ENCODE measurements at regions not wholly inside any gene's neighbourhood (a gene's known extent, or its start where the extent isn't known, plus 50 kb on each side); places are given as distances from the start of the nearest gene placed in this dataset.

- Histone ChIP-seq H3K79me2 (ENCODE audit: low read length) (no peaks in the 10 kb centered on the region), H3K4me2 (ENCODE audit: low read length) (no peak overlapping the region), H3K27me3 (ENCODE audit: low read depth, low read length) (no peaks in the 10 kb centered on the region), H3K9me3 (ENCODE audit: insufficient read depth, low read length) (no peaks in the 10 kb centered on the region), H3K27ac (ENCODE audit: low read length) (no peak overlapping the region), H3K4me1 (ENCODE audit: low read length) (peaks cover 3% of the 10 kb centered on the region), H3K36me3 (replicated peaks; ENCODE audit: low read depth, low read length) (no peaks in the 10 kb centered on the region), H3K9ac (ENCODE audit: low read length) (no peak overlapping the region), H4K20me1 (ENCODE audit: insufficient read depth, low read length) (no peaks in the 10 kb centered on the region), H3K4me3 (ENCODE audit: low read length) (no peak overlapping the region), H2AFZ (ENCODE audit: low read depth, low read length) (no peak overlapping the region)
- no peak for TF ChIP-seq EZH2phosphoT487 (IDR thresholded peaks at IDR 0.05; ENCODE audit: low read depth)
- no peak for TF ChIP-seq CTCF (IDR thresholded peaks at IDR 0.05; ENCODE audit: low read depth, low read length)
These were observed 583.3 kb upstream of the CBLB start for GRCh38 chr3:106452096-106452495.

- H4K20me1 ChIP-seq (ENCODE audit: insufficient read depth, low read length): no peaks in the 10 kb centered on the region
- no peak for TF ChIP-seq CTCF (IDR thresholded peaks at IDR 0.05; ENCODE audit: low read depth, low read length)
- no peak for TF ChIP-seq EZH2phosphoT487 (IDR thresholded peaks at IDR 0.05; ENCODE audit: low read depth)
- no peak overlapping the region for H2AFZ ChIP-seq (ENCODE audit: low read depth, low read length)
These were observed 585.7 kb upstream of the CBLB start for GRCh38 chr3:106454497-106454896.

GRCh38 chr3:106457281-106458180 is 588.7 kb upstream of the CBLB start:
- no peaks in the 10 kb centered on the region for H3K9me3 ChIP-seq (ENCODE audit: insufficient read depth, low read length)
- H3K4me2 ChIP-seq (ENCODE audit: low read length): peak overlapping the region; percentile 28; the same call in 1 of the 2 replicates
- H2AFZ ChIP-seq (ENCODE audit: low read depth, low read length): no peak overlapping the region
- H3K4me1 ChIP-seq (ENCODE audit: low read length): peaks cover 11% of the 10 kb centered on the region
- H3K79me2 ChIP-seq (ENCODE audit: low read length): no peaks in the 10 kb centered on the region
- H4K20me1 ChIP-seq (ENCODE audit: insufficient read depth, low read length): no peaks in the 10 kb centered on the region
- no peak for TF ChIP-seq CTCF (IDR thresholded peaks at IDR 0.05; ENCODE audit: low read depth, low read length)
- TF ChIP-seq EZH2phosphoT487 (IDR thresholded peaks at IDR 0.05; ENCODE audit: low read depth): no peak
- no peaks in the 10 kb centered on the region for H3K36me3 ChIP-seq (replicated peaks; ENCODE audit: low read depth, low read length)
- no peak overlapping the region for H3K27ac ChIP-seq (ENCODE audit: low read length)
- no peak overlapping the region for H3K9ac ChIP-seq (ENCODE audit: low read length)
- no peaks in the 10 kb centered on the region for H3K27me3 ChIP-seq (ENCODE audit: low read depth, low read length)
- H3K4me3 ChIP-seq (ENCODE audit: low read length): no peak overlapping the region

More at GRCh38 chr3:106454497-106454896, 585.7 kb upstream of the CBLB start:
- no peak overlapping the region for H3K4me2 ChIP-seq (ENCODE audit: low read length)
- H3K36me3 ChIP-seq (replicated peaks; ENCODE audit: low read depth, low read length): no peaks in the 10 kb centered on the region
- no peaks in the 10 kb centered on the region for H3K79me2 ChIP-seq (ENCODE audit: low read length)
- H3K4me1 ChIP-seq (ENCODE audit: low read length): peaks cover 11% of the 10 kb centered on the region
- H3K27me3 ChIP-seq (ENCODE audit: low read depth, low read length): no peaks in the 10 kb centered on the region
- no peak overlapping the region for H3K4me3 ChIP-seq (ENCODE audit: low read length)
- no peaks in the 10 kb centered on the region for H3K9me3 ChIP-seq (ENCODE audit: insufficient read depth, low read length)
- no peak overlapping the region for H3K27ac ChIP-seq (ENCODE audit: low read length)
- H3K9ac ChIP-seq (ENCODE audit: low read length): no peak overlapping the region

- TF ChIP-seq EZH2phosphoT487 (IDR thresholded peaks at IDR 0.05; ENCODE audit: low read depth) (no peak), CTCF (IDR thresholded peaks at IDR 0.05; ENCODE audit: low read depth, low read length) (no peak)
- H3K9ac ChIP-seq (ENCODE audit: low read length): no peak overlapping the region
- no peak overlapping the region for H3K4me3 ChIP-seq (ENCODE audit: low read length)
- H2AFZ ChIP-seq (ENCODE audit: low read depth, low read length): no peak overlapping the region
- H3K4me1 ChIP-seq (ENCODE audit: low read length): peaks cover 11% of the 10 kb centered on the region
- H3K9me3 ChIP-seq (ENCODE audit: insufficient read depth, low read length): no peaks in the 10 kb centered on the region
- H4K20me1 ChIP-seq (ENCODE audit: insufficient read depth, low read length): no peaks in the 10 kb centered on the region
- no peaks in the 10 kb centered on the region for H3K79me2 ChIP-seq (ENCODE audit: low read length)
- H3K4me2 ChIP-seq (ENCODE audit: low read length): no peak overlapping the region
- H3K36me3 ChIP-seq (replicated peaks; ENCODE audit: low read depth, low read length): no peaks in the 10 kb centered on the region
- H3K27ac ChIP-seq (ENCODE audit: low read length): no peak overlapping the region
- H3K27me3 ChIP-seq (ENCODE audit: low read depth, low read length): no peaks in the 10 kb centered on the region
These were observed 590.1 kb upstream of the CBLB start for GRCh38 chr3:106458952-106459351.
